ENCODE measurements at regions not wholly inside any gene's neighbourhood (a gene's known extent, or its start where the extent isn't known, plus 50 kb on each side); places are given as distances from the start of the nearest gene placed in this dataset.

- intact Hi-C loops (cut with DNase I), result no loop called here
Measured at GRCh38 chr5:89300426-89300970, 417.5 kb upstream of the MEF2C start.

GRCh38 chr5:89299998-89300397 lies 417.0 kb upstream of the MEF2C start:
- H3K27ac ChIP-seq, result no peak overlapping the region
- no peak overlapping the region for H3K4me3 ChIP-seq
- TF ChIP-seq EP300 (IDR thresholded peaks at IDR 0.05), result no peak
- TF ChIP-seq POLR2AphosphoS5 (IDR thresholded peaks at IDR 0.05), result no peak
- TF ChIP-seq CTCF (IDR thresholded peaks at IDR 0.05), result no peak
- TF ChIP-seq POLR2A (IDR thresholded peaks at IDR 0.05), result no peak
- no peaks in the 10 kb centered on the region for H3K27me3 ChIP-seq
- no peaks in the 10 kb centered on the region for H3K9me3 ChIP-seq
- H3K36me3 ChIP-seq, result no peaks in the 10 kb centered on the region
- 86 to 94% methylated on average over 2 of the region's 2 CpGs for WGBS, 2 donors
- no peaks in the 10 kb centered on the region for H3K4me1 ChIP-seq
- intact Hi-C loops (cut with DNase I), result no loop called here
- DNase-seq, result no peak

More at GRCh38 chr5:89300426-89300970, 417.5 kb upstream of the MEF2C start:
- Histone ChIP-seq H3K36me3 (no peaks in the 10 kb centered on the region), H3K27ac (no peak overlapping the region), H3K9me3 (no peaks in the 10 kb centered on the region), H3K4me1 (no peaks in the 10 kb centered on the region), H3K4me3 (no peak overlapping the region), H3K27me3 (no peaks in the 10 kb centered on the region)
- WGBS, 2 donors, result 83 to 84% methylated on average over 2 of the region's 2 CpGs
- no peak for TF ChIP-seq POLR2A (IDR thresholded peaks at IDR 0.05)
- TF ChIP-seq EP300 (IDR thresholded peaks at IDR 0.05), result no peak
- no peak for TF ChIP-seq CTCF (IDR thresholded peaks at IDR 0.05)
- TF ChIP-seq POLR2AphosphoS5 (IDR thresholded peaks at IDR 0.05), result no peak
- no peak for DNase-seq

GRCh38 chr5:89297066-89297465 lies 414.1 kb upstream of the MEF2C start:
- WGBS, 2 donors, result 82 to 87% methylated on average over 1 of the region's 1 CpG
- Histone ChIP-seq H3K4me1 (no peaks in the 10 kb centered on the region), H3K36me3 (no peaks in the 10 kb centered on the region), H3K9me3 (no peaks in the 10 kb centered on the region), H3K27ac (no peak overlapping the region), H3K27me3 (no peaks in the 10 kb centered on the region), H3K4me3 (no peak overlapping the region)
- no peak for DNase-seq
- intact Hi-C loops (cut with DNase I), result no loop called here
- TF ChIP-seq POLR2A (IDR thresholded peaks at IDR 0.05) (no peak), POLR2AphosphoS5 (IDR thresholded peaks at IDR 0.05) (no peak), EP300 (IDR thresholded peaks at IDR 0.05) (no peak), CTCF (IDR thresholded peaks at IDR 0.05) (no peak)

- Histone ChIP-seq H3K4me1 (peaks cover 0 to 31% (median 15%) of the 10 kb centered on the region in 4 donors), H3K4me3 (no peak overlapping the region), H3K27me3 (no peaks in the 10 kb centered on the region), H3K27ac (no peak overlapping the region), H3K9me3 (no peaks in the 10 kb centered on the region), H3K36me3 (no peaks in the 10 kb centered on the region)
- DNase-seq, result no peak
- intact Hi-C loops (cut with DNase I), result no loop called here
- TF ChIP-seq POLR2A (IDR thresholded peaks at IDR 0.05), result no peak
- no peak for TF ChIP-seq EP300 (IDR thresholded peaks at IDR 0.05)
- no peak for TF ChIP-seq CTCF (IDR thresholded peaks at IDR 0.05)
- no peak for TF ChIP-seq POLR2AphosphoS5 (IDR thresholded peaks at IDR 0.05)
- WGBS, 2 donors, result 34 to 48% methylated on average over 2 of the region's 2 CpGs
Measured at GRCh38 chr5:89293810-89294209, 410.8 kb upstream of the MEF2C start.

GRCh38 chr5:89292487-89292886 lies 409.5 kb upstream of the MEF2C start:
- no peaks in the 10 kb centered on the region for H3K36me3 ChIP-seq
- peaks cover 0 to 31% (median 15%) of the 10 kb centered on the region in 4 donors for H3K4me1 ChIP-seq
- no peaks in the 10 kb centered on the region for H3K27me3 ChIP-seq
- 83 to 90% methylated on average over 2 of the region's 2 CpGs for WGBS, 2 donors
- no peak overlapping the region for H3K4me3 ChIP-seq
- TF ChIP-seq POLR2AphosphoS5 (IDR thresholded peaks at IDR 0.05), result no peak
- no peak for TF ChIP-seq CTCF (IDR thresholded peaks at IDR 0.05)
- no peak for DNase-seq
- H3K27ac ChIP-seq, result no peak overlapping the region
- H3K9me3 ChIP-seq, result no peaks in the 10 kb centered on the region
- intact Hi-C loops (cut with DNase I), result no loop called here
